HG03097 (cell line): ENCODE measurements at regions not wholly inside any gene's neighbourhood (a gene's known extent, or its start where the extent isn't known, plus 50 kb on each side); places are given as distances from the start of the nearest gene placed in this dataset.

Experiments
- ATAC-seq: cut with Tn5 transposase; IDR thresholded peaks from one replicate; pipeline ENCODE4 v1.9.1; 2021; ENCODE audit not compliant: unreplicated experiment, low FRiP score

DNA sequence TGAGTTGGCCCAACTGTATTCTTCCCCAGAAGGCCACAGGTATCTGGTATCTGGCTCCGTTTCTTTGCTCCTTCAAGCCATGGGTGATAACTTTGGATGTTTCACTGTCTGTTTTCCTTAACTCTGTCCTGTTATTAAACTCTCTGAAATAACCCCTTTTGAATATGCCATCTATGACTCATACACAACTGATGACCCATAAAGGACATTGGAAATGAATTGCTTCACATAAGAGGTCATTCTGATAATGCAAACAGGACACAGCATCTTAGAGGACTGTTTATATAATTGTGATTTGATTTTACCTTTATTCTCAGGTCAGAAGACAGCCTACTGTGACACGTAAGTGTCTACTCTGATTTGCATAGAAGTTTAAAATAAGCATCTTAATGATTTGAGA, 227.7 kb downstream of the VEGFC start:
- no peak for ATAC-seq

DNA sequence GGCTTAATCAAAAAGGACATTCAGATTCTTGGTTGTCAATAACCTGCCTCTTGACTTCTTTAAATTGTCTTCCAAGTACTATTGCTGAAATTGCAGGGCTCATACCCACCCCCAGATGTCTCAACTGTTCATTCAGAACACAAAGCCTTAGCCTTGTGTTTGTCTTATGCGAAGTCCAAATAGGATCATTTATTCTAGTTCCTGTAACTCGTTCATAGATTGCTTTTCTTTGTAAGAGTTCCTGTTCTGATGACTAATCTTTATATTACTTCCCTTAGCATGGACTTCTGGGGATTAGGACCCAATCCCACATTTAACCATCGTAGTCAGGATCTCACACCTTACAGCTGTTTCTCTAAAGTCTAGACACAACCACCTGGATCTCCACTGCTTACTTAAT, 226.0 kb downstream of the VEGFC start:
- ATAC-seq = no peak

DNA sequence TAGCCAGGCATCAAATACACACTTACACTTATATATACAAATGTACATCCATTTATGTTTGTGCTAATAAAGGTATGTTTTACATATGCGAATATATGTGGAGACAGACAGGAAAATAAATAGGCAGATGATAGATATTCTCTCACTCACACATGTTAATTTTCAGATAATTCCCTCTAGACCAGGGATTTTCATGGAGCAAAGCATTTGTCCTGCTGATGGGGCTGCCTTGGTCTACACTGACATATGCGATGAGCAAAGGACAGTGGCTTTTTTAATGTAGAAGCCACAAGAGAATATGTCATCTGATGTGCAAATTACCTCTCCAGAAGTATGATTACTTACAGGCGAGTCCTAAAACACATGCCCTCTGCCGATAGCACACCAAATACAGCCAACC, 224.5 kb downstream of the VEGFC start:
- no peak for ATAC-seq

DNA sequence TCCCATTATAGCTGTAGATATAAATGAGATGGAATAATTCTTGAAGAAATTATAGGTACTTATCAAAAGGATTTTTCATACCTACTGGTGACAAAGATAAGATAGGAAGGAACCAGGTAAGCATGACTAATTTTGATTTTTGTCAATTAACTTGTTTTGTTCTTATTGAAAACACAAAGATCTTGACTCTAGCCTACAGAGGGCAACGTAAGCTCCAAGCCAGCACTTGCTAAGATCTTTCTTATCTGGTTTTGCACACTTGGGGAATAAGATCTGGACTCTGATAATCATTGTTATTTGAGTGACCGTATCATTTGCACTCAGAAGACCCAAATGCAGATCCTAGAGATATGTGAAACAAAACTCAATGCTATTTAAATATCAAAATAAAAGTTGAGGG, 223.4 kb downstream of the VEGFC start:
- no peak for ATAC-seq

DNA sequence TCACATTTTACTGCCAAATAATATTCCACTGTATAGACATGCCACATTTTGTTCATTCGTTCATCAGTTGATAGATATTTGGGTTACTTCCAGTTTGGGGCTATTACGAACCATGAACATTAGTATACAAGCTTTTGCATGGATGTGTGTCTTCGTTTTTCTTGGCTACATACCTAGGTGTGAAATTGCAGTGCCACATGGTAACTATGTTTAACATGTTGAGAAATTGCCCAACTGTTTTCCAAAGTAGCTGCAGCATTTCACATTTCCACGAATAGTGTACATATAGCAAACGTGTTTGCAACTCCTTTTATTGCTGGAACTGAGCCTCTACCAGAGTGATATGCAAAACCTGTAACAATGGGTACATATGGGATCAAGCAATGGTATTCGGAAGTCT, 221.5 kb downstream of the VEGFC start:
- ATAC-seq = no peak

DNA sequence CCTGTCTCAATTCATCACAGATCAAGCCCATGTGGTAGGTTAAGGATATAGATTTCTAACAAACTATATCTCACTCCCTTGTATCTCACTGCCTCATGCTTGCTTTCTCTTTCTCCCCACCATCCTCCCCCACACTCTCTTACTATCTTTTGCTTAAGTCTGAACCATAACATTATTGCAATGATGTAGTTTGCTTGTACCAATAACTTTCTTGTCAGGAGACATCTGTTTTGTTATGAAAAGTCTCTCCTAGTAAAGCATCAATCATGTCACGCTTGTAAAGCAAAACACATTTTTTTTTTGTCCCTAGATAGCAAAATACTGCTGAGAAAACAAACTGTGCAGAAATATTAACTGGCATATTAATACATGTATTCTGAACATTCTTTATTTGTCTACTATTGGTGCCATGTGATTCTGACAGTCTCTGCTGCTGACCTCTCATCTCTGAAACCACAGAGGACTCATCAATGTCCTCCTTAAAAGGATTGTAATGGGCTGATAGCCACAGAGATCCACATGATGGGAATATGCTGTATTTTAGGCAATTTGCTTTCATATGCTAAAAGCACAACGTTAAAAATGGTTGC, 217.5 kb downstream of the VEGFC start:
- no peak for ATAC-seq

DNA sequence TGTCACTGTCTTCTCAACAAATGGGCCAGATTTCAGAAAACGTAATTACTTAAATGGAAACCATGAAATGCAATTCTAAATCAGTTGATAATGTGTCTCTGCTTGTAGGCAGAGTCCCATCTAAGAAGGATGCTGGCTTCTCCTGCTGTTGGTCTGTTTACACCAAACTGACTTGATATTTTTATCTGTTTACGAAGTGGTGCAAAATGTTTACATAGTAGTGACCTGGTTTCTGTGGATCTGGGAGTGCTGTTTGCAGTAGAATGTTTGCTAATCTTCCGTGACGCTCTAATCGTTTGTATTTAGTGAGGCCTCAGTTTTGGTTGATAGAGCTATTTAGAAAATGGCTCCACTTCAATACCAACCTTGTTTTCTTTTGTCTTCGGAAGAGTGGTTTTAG, 213.5 kb downstream of the VEGFC start:
- ATAC-seq = no peak

DNA sequence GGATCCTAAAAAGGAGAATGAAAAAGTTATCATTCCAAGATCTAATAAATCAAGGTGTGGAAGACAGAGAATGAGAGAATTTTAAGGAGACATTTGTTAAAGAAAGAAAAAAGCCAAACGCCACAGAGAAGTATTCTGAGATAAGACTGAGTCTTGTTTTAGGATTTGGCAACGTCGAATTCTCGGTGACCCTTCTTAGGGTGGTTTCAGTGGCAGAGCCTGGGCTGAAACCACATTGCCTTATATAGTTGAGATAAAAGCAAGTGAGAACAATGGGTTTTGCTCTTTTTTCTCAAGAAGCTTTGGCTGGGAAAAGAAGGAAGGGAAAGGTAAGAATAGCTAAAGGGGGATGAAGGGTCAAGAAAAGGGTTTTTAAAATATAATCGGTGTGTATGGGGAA, 209.4 kb downstream of the VEGFC start:
- no peak for ATAC-seq

DNA sequence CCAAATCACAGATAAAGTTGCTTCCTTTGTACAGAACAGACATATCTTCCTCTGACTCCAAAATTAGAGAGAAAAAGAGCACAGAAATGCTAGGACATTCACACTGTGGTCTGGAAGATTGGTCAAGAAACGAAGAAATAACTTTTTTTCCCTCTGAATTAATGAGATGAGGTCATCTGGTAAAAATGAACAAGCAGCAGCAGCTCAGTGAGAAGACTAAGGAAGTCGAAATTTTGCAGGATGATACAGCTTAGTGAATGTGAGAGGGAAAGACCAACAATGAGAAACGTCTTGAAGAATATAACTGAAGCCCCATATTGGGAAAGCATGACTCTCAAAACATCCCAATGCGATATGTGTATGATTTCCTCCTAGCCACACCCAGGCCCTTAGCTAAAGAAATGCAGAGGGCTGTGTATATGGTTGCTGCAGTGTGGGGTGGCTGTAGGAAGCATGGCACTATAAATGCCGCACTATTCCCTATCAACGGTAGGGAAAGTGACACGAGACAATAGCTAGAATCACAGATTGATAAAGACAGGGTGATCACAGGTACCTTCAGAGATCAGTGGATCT, 208.6 kb downstream of the VEGFC start:
- ATAC-seq = no peak

DNA sequence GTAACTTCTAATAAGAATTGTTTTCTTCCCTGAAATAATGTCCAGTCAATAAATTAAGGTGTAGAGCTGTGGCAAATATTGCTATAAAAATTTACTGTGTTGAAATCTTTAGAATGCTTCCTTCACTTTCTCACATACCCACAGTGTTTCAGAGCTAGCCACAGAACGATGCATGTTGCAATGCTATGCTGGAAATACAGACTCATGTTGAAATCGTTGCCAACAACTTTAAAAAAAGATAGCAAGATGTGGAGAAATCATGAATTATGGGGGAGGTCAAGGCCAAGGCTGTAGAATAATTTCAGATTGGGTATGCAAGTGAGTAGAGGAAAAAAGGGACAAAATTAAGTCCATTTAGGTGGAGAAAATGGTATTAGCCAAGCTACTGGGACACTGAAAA, 204.8 kb downstream of the VEGFC start:
- ATAC-seq = no peak

DNA sequence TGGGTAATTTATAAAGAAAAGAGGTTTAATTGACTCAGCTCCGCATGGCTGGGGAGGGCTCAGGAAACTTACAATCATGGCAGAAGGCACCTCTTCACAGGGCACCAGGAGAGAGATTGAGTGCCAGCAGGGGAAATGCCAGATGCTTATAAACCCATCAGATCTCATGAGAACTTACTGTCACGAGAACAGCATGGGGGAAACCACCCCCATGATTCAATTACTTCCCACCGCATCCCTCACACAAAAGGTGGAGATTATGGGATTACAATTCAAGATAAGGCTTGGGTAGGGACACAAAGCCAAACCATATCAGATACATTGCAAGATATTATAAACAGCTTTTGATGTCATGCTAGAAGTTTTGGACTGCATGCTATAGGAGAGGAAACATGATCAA, 204.3 kb downstream of the VEGFC start:
- no peak for ATAC-seq

DNA sequence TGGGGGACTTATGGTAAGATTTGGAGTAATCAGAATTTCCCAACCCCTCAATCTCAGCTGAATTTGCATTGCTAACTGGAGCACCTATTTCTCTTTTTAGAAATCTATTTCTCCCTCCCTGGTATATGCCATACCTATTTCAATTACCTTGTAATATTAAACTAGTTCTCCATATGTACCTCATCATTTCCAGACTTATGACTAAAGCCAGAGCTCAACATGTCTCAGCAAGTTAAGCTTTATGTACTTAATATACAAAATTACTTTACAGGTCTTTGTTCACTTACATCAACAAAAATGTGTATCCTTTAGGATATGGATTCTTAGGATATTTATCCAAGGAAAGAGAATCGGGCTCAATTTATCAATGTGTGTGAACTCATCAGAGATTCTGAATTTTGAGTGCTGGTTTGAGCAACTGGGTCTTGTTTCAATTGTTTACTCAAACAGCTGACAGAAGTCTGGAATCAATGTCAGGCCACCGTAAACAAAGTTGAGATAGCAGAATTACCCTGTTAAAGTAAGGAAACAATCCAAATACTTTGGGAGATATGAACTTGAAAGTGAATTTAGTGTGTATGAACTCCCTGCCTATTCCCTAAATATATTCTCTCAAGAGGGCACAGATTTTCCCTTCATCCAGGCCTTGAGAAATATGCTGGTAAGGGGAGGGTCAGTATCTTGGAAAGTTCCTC, 199.6 kb downstream of the VEGFC start:
- ATAC-seq = no peak

DNA sequence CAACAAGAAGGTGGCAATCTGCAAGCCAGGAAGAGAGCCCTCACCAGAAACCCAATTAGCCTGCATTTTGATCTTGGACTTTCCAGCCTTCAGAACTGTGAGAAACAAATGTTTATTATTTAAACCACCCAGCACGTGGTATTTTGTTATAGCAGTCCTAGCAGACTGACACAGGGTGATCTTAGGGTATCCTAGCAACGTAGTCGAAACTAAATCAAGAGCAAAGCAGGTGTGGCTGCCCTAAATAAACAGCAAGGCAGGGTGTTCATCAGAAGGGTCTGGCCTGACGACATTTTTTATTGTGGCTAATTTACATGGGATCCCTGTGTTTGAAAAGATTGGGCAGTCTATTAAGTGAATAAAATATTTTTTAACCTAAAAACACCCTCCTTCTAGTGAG, 198.8 kb downstream of the VEGFC start:
- ATAC-seq = no peak

DNA sequence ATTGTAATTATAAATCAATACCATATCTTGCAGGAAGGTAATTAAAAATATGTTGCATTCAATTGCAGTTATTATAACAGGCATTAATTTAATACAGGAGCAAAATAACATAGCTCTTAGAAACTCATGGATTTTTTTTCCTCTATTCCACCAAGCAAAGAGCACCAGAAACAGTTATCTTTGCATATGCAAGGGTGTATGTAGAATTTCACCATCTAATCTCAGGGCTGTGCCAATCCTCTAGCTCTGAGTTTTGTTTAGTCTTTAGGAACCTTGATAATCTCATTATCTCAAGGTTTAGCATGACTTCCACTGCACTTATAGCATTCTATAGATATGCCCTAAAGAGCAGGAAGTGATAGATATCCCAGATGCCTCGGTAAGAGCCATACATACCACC, 197.5 kb downstream of the VEGFC start:
- ATAC-seq = no peak

DNA sequence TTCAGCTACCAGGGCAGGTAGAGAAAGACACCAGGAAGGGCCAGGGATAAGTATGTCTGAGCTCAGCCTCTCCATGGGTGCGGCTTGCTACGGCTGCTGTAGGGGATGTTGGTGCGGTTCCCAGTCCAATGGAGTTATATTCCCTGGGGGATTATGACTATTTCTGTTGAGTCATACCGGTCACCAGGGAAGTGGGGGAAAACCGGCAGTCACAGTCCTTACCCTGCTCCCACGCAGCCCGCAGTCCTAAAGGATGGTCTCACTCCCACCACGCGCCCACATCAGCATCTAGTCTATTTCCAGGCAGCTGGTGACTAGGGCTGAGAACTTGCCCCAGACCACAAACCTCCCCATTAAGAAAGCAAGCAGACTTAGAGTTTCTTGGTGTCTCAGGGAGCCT, 191.6 kb downstream of the VEGFC start:
- ATAC-seq = no peak

DNA sequence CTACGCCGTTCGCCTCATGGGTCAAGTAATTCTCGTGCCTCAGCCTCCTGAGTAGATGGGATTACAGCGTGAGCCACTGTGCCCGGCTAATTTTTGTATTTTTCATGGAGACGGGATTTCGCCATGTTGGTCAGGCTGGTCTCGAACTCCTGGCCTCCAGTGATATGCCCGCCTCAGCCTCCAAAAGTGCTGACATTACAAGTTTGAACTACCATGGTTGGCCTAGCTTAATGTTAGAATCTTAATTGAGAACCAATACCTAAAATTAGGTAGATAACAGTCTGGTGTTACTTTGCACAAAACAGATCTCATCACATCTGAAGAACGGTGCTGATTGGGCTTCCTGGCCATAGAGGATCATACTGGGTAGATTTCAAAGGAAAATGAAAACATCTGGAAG, 184.9 kb downstream of the VEGFC start:
- no peak for ATAC-seq

DNA sequence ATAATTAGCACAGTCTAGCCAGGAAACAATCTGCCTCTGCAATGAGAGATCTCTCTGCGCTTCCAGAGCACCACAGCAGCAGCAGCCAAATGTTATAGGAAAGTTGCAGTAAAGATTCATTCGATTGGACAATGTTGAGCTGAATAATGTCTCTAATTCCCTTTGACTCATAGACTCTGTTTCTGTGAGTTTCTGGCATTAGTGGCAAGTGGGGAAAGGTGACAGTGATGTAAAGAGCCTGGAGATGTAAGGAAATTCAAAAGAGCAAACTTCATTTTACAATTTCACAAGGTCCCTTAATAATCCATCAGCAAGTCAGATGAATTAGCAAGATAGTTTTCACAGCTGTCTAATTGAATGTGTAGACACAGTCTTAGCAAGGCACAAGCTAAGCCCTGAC, 184.4 kb downstream of the VEGFC start:
- ATAC-seq = no peak

DNA sequence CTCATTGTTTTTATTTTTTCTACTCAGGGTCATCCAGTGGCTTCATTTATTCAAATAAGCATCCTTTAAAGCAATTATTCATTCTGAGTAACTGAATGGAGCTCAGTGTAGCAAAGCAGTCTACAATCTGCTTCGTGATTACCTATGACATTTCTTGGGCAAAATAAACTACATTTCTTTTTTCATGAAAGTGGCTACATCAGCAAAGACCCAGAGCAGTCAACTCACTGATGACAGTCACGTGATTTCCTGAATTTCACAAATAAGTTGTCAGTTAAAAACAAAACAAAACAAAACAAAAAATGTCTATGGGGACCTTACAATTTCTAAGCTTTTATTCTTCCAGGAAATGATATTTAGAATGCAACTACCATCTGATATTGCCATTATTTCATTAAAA, 182.1 kb downstream of the VEGFC start:
- no peak for ATAC-seq

DNA sequence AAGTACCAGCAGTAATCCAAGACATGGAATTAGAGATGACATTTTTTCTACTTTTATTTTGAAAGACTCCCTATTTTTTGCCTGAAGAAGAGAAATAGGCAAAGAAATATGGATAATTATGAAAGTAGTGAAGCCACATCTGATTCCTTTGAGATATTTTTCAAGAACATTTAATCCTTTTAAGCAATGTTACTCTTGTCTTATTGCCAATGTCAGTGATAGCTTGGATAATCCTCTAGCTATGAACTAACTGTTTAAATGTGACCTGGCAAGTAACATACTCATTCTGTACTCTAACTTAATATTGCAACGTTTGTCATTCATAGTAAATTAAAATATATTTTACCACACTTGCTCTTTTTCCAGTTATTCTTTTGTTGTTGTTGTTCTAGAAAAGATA, 181.3 kb downstream of the VEGFC start:
- ATAC-seq = no peak

DNA sequence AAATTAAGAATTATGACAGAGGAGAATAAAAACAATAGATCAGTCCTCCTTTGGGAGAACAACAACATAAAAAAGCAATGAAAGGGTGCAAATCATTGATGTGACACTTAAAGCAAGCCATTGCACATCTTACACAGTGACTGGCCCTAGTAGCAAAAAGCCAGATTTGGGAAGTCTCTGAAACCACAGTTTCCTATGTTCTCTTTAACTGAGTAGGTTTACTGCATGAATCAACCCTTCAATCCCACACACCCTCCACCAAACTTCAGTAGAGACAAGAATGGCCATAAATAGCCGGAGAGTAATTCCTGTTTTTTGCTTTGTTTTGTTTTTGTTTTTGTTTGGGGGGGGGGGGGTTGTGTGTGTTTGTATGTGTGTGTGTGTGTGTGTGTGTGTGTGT, 180.8 kb downstream of the VEGFC start:
- no peak for ATAC-seq

DNA sequence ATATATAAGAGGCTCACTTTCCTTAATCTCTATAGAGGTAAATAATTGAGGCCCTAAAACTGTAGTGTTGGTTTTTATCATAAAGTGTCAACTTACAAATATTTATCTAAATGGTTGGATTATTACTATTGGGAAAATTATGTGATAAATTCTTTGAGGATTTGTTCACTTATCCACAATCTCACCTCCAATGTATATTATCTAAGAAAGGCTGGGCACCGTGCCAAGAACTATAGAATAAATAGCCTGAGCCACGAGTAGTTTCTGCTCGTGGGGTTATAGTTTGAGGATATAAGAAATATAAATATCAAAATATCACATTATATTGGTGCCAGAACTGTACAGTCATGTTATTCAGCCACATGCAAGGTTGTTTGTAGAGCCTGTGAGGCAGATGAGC, 177.9 kb downstream of the VEGFC start:
- no peak for ATAC-seq

DNA sequence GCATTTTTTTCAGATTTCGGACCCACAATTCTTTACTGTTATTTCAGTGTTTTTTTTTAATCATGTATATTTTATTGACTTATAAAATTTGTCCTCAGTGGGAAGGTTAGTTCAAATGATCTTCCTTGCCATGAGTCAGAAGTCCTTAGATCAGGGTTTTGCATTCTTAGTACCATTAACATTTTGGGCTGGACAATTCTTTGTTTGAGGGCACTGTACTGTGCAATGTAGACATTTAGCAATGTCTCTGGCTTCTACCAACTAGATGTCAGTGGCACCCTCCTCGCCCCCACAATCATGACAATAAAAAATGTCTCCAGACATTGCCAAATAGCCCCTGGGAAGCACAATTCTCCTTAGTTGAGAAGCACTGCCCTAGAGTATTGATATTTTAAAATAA, 176.6 kb downstream of the VEGFC start:
- no peak for ATAC-seq

DNA sequence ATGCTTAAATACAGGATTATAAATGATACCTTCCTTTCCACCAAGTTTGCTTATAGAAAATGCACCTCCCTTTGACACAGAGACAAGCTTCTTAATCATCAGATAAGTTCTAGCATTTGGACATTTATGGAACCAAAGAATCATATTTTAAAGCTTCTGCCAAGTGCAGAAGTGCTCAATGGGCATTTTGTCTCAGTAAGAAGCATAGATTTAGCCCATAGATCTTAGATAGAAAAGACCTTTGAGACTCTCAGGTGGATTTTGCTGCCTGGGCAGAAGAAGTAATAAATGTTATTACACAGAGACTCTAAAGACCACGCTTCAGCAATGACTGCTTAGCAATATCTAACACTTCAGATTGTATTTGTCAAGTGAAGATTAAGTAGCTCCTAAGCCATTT, 174.6 kb downstream of the VEGFC start:
- no peak for ATAC-seq
